Keratinocyte (primary cell): ENCODE measurements at regions not wholly inside any gene's neighbourhood (a gene's known extent, or its start where the extent isn't known, plus 50 kb on each side); places are given as distances from the start of the nearest gene placed in this dataset.

Experiments used
- DNase-seq: peaks from one replicate; pipeline ENCODE4 v3.0.0-alpha.2; 2011; ENCODE audit warnings: low read depth, missing footprints, low spot score
- FAIRE-seq: peaks from 2 replicates; lab custom pipeline; 2011; peaks lifted over from hg19 to GRCh38; lab: Jason Lieb, UNC
- H2AFZ ChIP-seq: 2 replicates; pipeline ENCODE4 v1.6.0; 2012; ENCODE audit warnings: low read length, control low read depth, inconsistent platforms; ENCODE audit not compliant: control insufficient read depth
- H3K27ac ChIP-seq: 2 replicates; pipeline ENCODE4 v1.5.1; 2011; ENCODE audit warnings: low read length; ENCODE audit not compliant: control insufficient read depth, insufficient read depth
- H3K27me3 ChIP-seq: 3 replicates; pipeline ENCODE4 v1.6.0; 2011; ENCODE audit warnings: low read length; ENCODE audit not compliant: control insufficient read depth, insufficient read depth; ENCODE audit errors: extremely low read depth
- H3K36me3 ChIP-seq, 2 experiments: 2 replicates in 1 of 2; 3 replicates in 1 of 2; pipeline ENCODE4 v1.5.1; 2011; ENCODE audit warnings: low read length in 2 of 2, mild to moderate bottlenecking in 1 of 2; ENCODE audit not compliant: control insufficient read depth in 2 of 2, insufficient read depth in 2 of 2; ENCODE audit errors: extremely low read depth in 1 of 2
- H3K4me1 ChIP-seq: 3 replicates; pipeline ENCODE4 v1.5.1; 2011; ENCODE audit warnings: low read length; ENCODE audit not compliant: control insufficient read depth, insufficient read depth; ENCODE audit errors: extremely low read depth
- H3K4me2 ChIP-seq: 3 replicates; pipeline ENCODE4 v1.6.0; 2011; ENCODE audit warnings: low read depth, low read length; ENCODE audit not compliant: control insufficient read depth, insufficient read depth; ENCODE audit errors: extremely low read depth
- H3K4me3 ChIP-seq, 3 experiments: fragments of 200-600 bp in 1 of 3; sonication (generic) in 1 of 3; 2 replicates in 2 of 3; 3 replicates in 1 of 3; pipeline ENCODE4 v1.5.1; 2011 to 2016; ENCODE audit warnings: low read length in 3 of 3, mild to moderate bottlenecking in 3 of 3, control low read depth in 2 of 3, inconsistent platforms in 1 of 3, low read depth in 1 of 3, mixed read lengths in 1 of 3, mixed run types in 1 of 3, moderate library complexity in 1 of 3; ENCODE audit not compliant: control insufficient read depth in 2 of 3, insufficient read depth in 2 of 3; ENCODE audit errors: extremely low read depth in 1 of 3
- H3K79me2 ChIP-seq: 2 replicates; pipeline ENCODE4 v1.6.0; 2012; ENCODE audit warnings: low read length; ENCODE audit not compliant: control insufficient read depth, insufficient read depth
- H3K9ac ChIP-seq: 3 replicates; pipeline ENCODE4 v1.6.0; 2011; ENCODE audit warnings: low read length; ENCODE audit not compliant: control insufficient read depth, insufficient read depth; ENCODE audit errors: extremely low read depth
- H3K9me1 ChIP-seq: 3 replicates; pipeline ENCODE4 v1.6.0; 2011; ENCODE audit warnings: low read length; ENCODE audit not compliant: control insufficient read depth, insufficient read depth; ENCODE audit errors: extremely low read depth
- H3K9me3 ChIP-seq: 2 replicates; pipeline ENCODE4 v1.5.1; 2012; ENCODE audit warnings: low read depth, low read length; ENCODE audit not compliant: control insufficient read depth
- H4K20me1 ChIP-seq: 3 replicates; pipeline ENCODE4 v1.6.0; 2011; ENCODE audit warnings: low read length; ENCODE audit not compliant: control insufficient read depth, insufficient read depth; ENCODE audit errors: extremely low read depth
- CTCF ChIP-seq, 3 experiments: IDR thresholded peaks in 1 of 3; conservative IDR thresholded peaks in 1 of 3; optimal IDR thresholded peaks in 1 of 3; 2 replicates in 2 of 3; 3 replicates in 1 of 3; pipeline versions ENCODE3 to v1.5.1; 2011; ENCODE audit warnings: low read length in 3 of 3, mild to moderate bottlenecking in 3 of 3, moderate library complexity in 2 of 3, control low read depth in 1 of 3, inconsistent platforms in 1 of 3; ENCODE audit not compliant: insufficient read depth in 2 of 3; ENCODE audit errors: extremely low read depth in 1 of 3
- EZH2 ChIP-seq: IDR thresholded peaks from one replicate; pipeline ENCODE4 v1.6.1; 2012; ENCODE audit warnings: inconsistent platforms, mild to moderate bottlenecking, low read length, moderate library complexity
- dilution Hi-C: fragments of 300-500 bp; cut with MboI; formaldehyde crosslinking; loops from one replicate; pipeline ENCODE4 v1.7.0; 2020; ENCODE audit warnings: low sequenced_read_pairs; ENCODE audit not compliant: extremely low pct_ligation_motif_present

GRCh38 chr3:106570426-106570825 is 701.6 kb upstream of the CBLB start:
- dilution Hi-C loops: no loop called here
- no peak for DNase-seq
- no peak overlapping the region for H2AFZ ChIP-seq
- H3K79me2 ChIP-seq: no peaks in the 10 kb centered on the region
- H3K4me3 ChIP-seq: no peak overlapping the region
- no peak overlapping the region for H3K27ac ChIP-seq
- H3K9ac ChIP-seq: no peak overlapping the region
- no peak overlapping the region for H3K4me2 ChIP-seq
- H3K9me1 ChIP-seq: no peaks in the 10 kb centered on the region
- H3K36me3 ChIP-seq: no peaks in the 10 kb centered on the region
- no peaks in the 10 kb centered on the region for H3K4me1 ChIP-seq
- H3K9me3 ChIP-seq: no peaks in the 10 kb centered on the region
- no peak for FAIRE-seq
- H3K27me3 ChIP-seq: no peaks in the 10 kb centered on the region
- TF ChIP-seq CTCF (optimal IDR thresholded peaks at IDR 0.05 in 1 of 3, IDR thresholded peaks at IDR 0.05 in 1 of 3, conservative IDR thresholded peaks at IDR 0.05 in 1 of 3; ENCODE audit: extremely low read depth in 1 of 3, insufficient read depth in 2 of 3, low read length in 3 of 3) (no peak), EZH2 (no peak)
- no peaks in the 10 kb centered on the region for H4K20me1 ChIP-seq

DNA sequence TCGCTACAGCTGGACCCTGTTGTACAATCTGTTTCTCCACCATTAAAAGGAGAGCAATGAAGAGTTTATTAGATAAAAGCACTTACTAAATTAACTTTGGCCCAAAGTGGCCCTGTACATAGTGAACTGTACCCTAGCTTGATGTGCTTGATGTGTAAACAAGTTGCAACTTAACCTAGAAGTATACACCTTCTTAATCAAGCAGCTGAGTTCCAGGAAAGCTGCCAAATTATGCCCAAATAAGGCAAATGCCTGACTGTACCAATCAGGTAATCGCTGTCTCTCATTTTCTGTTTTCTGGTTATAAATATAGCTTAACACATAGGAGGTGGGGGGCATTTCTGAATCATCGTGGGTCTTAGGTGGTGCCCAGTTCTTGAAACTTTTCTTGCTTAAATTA is 704.8 kb upstream of the CBLB start:
- dilution Hi-C loops: no loop called here
- Histone ChIP-seq H3K9ac (no peak overlapping the region), H3K36me3 (no peaks in the 10 kb centered on the region), H3K79me2 (no peaks in the 10 kb centered on the region), H3K27me3 (no peaks in the 10 kb centered on the region), H4K20me1 (no peaks in the 10 kb centered on the region), H3K4me1 (no peaks in the 10 kb centered on the region), H3K27ac (no peak overlapping the region), H3K9me1 (no peaks in the 10 kb centered on the region), H3K9me3 (no peaks in the 10 kb centered on the region), H3K4me3 (no peak overlapping the region), H3K4me2 (no peak overlapping the region), H2AFZ (no peak overlapping the region)
- no peak for FAIRE-seq
- TF ChIP-seq EZH2 (no peak), CTCF (optimal IDR thresholded peaks at IDR 0.05 in 1 of 3, IDR thresholded peaks at IDR 0.05 in 1 of 3, conservative IDR thresholded peaks at IDR 0.05 in 1 of 3; ENCODE audit: extremely low read depth in 1 of 3, insufficient read depth in 2 of 3, low read length in 3 of 3) (no peak)
- DNase-seq: no peak
